H9 (cell line): ENCODE measurements at regions not wholly inside any gene's neighbourhood (a gene's known extent, or its start where the extent isn't known, plus 50 kb on each side); places are given as distances from the start of the nearest gene placed in this dataset.

Experiments used
- DNase-seq: peaks from one replicate; pipeline ENCODE4 v3.0.0-alpha.2; 2017
- H2AFZ ChIP-seq: one replicate; pipeline ENCODE4 v1.6.1; 2013; ENCODE audit warnings: mild to moderate bottlenecking, low read length, control low read depth, moderate library complexity
- H2AK5ac ChIP-seq: 2 replicates; pipeline ENCODE4 v1.6.1; 2013; ENCODE audit warnings: low read length, control low read depth, mixed read lengths; ENCODE audit not compliant: insufficient read length
- H2BK120ac ChIP-seq: one replicate; pipeline ENCODE4 v1.6.1; 2013; ENCODE audit warnings: low read depth, mild to moderate bottlenecking, low read length, control low read depth, inconsistent platforms; ENCODE audit not compliant: poor library complexity, severe bottlenecking
- H2BK12ac ChIP-seq: 2 replicates; pipeline ENCODE4 v1.6.1; 2013; ENCODE audit warnings: low read length, control low read depth, mixed read lengths, low read depth; ENCODE audit not compliant: insufficient read length
- H2BK15ac ChIP-seq: 2 replicates; pipeline ENCODE4 v1.6.1; 2013; ENCODE audit warnings: low read depth, low read length, control low read depth
- H2BK20ac ChIP-seq: one replicate; pipeline ENCODE4 v1.6.1; 2013; ENCODE audit warnings: low read depth, mild to moderate bottlenecking, low read length, control low read depth, inconsistent platforms; ENCODE audit not compliant: poor library complexity, severe bottlenecking
- H2BK5ac ChIP-seq: 2 replicates; pipeline ENCODE4 v1.6.1; 2013; ENCODE audit warnings: low read length, control low read depth, mixed read lengths; ENCODE audit not compliant: insufficient read length
- H3K14ac ChIP-seq: 2 replicates; pipeline ENCODE4 v1.6.1; 2013; ENCODE audit warnings: low read length, control low read depth; ENCODE audit not compliant: insufficient read depth
- H3K18ac ChIP-seq: 2 replicates; pipeline ENCODE4 v1.6.1; 2013; ENCODE audit warnings: low read depth, mild to moderate bottlenecking, mixed read lengths, low read length, control low read depth; ENCODE audit not compliant: insufficient read length
- H3K23ac ChIP-seq: 2 replicates; pipeline ENCODE4 v1.6.1; 2013; ENCODE audit warnings: low read length, control low read depth, mixed read lengths, low read depth; ENCODE audit not compliant: insufficient read length
- H3K23me2 ChIP-seq: 2 replicates; pipeline ENCODE4 v1.6.1; 2013; ENCODE audit warnings: low read depth, mild to moderate bottlenecking, mixed read lengths, low read length, control low read depth; ENCODE audit not compliant: insufficient read length, poor library complexity, severe bottlenecking
- H3K27ac ChIP-seq: 2 replicates; pipeline ENCODE4 v1.5.1; 2013; ENCODE audit warnings: low read length, control low read depth, mixed read lengths, low read depth; ENCODE audit not compliant: insufficient read length
- H3K27me3 ChIP-seq: 2 replicates; pipeline ENCODE4 v1.6.1; 2013; ENCODE audit warnings: low read length, control low read depth, inconsistent platforms; ENCODE audit not compliant: insufficient read depth
- H3K4ac ChIP-seq: 2 replicates; pipeline ENCODE4 v1.6.1; 2013; ENCODE audit warnings: low read depth, mild to moderate bottlenecking, control low read depth, inconsistent platforms, low read length, moderate library complexity
- H3K4me1 ChIP-seq: 2 replicates; pipeline ENCODE4 v1.6.1; 2013; ENCODE audit warnings: low read length, control low read depth, inconsistent platforms; ENCODE audit not compliant: insufficient read depth
- H3K4me2 ChIP-seq: 2 replicates; pipeline ENCODE4 v1.6.1; 2013; ENCODE audit warnings: low read length, control low read depth, mixed read lengths; ENCODE audit not compliant: insufficient read length, insufficient read depth
- H3K56ac ChIP-seq: 2 replicates; pipeline ENCODE4 v1.6.1; 2013; ENCODE audit warnings: low read depth, mild to moderate bottlenecking, mixed read lengths, low read length, control low read depth; ENCODE audit not compliant: insufficient read length
- H3K79me1 ChIP-seq: 2 replicates; pipeline ENCODE4 v1.6.1; 2013; ENCODE audit warnings: low read depth, mild to moderate bottlenecking, moderate library complexity, low read length, control low read depth, inconsistent platforms; ENCODE audit not compliant: insufficient read depth, poor library complexity, severe bottlenecking
- H3K79me2 ChIP-seq: 2 replicates; pipeline ENCODE4 v1.6.1; 2013; ENCODE audit warnings: low read length, control low read depth, inconsistent platforms; ENCODE audit not compliant: insufficient read depth
- H3K9ac ChIP-seq: 2 replicates; pipeline ENCODE4 v1.6.1; 2013; ENCODE audit warnings: low read length, control low read depth, mixed read lengths; ENCODE audit not compliant: insufficient read length; ENCODE audit errors: extremely low read depth
- H3K9me3 ChIP-seq: one replicate; pipeline ENCODE4 v1.6.1; 2013; ENCODE audit warnings: low read depth, low read length, inconsistent platforms; ENCODE audit not compliant: control insufficient read depth
- H3T11ph ChIP-seq: one replicate; pipeline ENCODE4 v1.6.1; 2013; ENCODE audit warnings: mild to moderate bottlenecking, low read length, control low read depth, inconsistent platforms
- H4K20me1 ChIP-seq: one replicate; pipeline ENCODE4 v1.6.1; 2013; ENCODE audit not compliant: control insufficient read depth, insufficient read length, insufficient read depth
- H4K5ac ChIP-seq: 2 replicates; pipeline ENCODE4 v1.6.1; 2013; ENCODE audit warnings: low read depth, mild to moderate bottlenecking, mixed read lengths, low read length, control low read depth; ENCODE audit not compliant: insufficient read length
- H4K8ac ChIP-seq: replicated peaks from 2 replicates; pipeline ENCODE4 v1.6.1; 2013; ENCODE audit warnings: low read length, control low read depth, mixed read lengths, low read depth; ENCODE audit not compliant: insufficient read length
- H4K91ac ChIP-seq: 2 replicates; pipeline ENCODE4 v1.6.1; 2013; ENCODE audit warnings: low read depth, mild to moderate bottlenecking, moderate library complexity, mixed read lengths, low read length, control low read depth; ENCODE audit not compliant: insufficient read length
- H3K27ac Mint-ChIP-seq, 3 experiments: 2 replicates in 2 of 3; 3 replicates in 1 of 3; pipeline ENCODE4 v1.8.0; 2020 to 2021; ENCODE audit warnings: mixed read lengths in 3 of 3, mild to moderate bottlenecking in 1 of 3, moderate library complexity in 1 of 3
- H3K27me3 Mint-ChIP-seq: 2 replicates; pipeline ENCODE4 v1.8.0; 2021; ENCODE audit warnings: low read depth, mild to moderate bottlenecking, moderate library complexity, mixed read lengths
- H3K36me3 Mint-ChIP-seq, 3 experiments: 2 replicates in 2 of 3; 3 replicates in 1 of 3; pipeline ENCODE4 v1.8.0; 2020 to 2021; ENCODE audit warnings: low read depth in 3 of 3, mixed read lengths in 3 of 3; ENCODE audit not compliant: insufficient read depth in 1 of 3
- H3K4me1 Mint-ChIP-seq, 2 experiments: 2 replicates each; pipeline ENCODE4 v1.8.0; 2020; ENCODE audit warnings: mixed read lengths in 2 of 2
- H3K4me3 Mint-ChIP-seq, 2 experiments: 2 replicates in 1 of 2; 3 replicates in 1 of 2; pipeline ENCODE4 v1.8.0; 2020 to 2021; ENCODE audit warnings: mild to moderate bottlenecking in 2 of 2, mixed read lengths in 2 of 2, moderate library complexity in 1 of 2
- H3K9me3 Mint-ChIP-seq, 2 experiments: 2 replicates in 1 of 2; 3 replicates in 1 of 2; pipeline ENCODE4 v1.8.0; 2020; ENCODE audit warnings: mild to moderate bottlenecking in 2 of 2, mixed read lengths in 2 of 2, moderate library complexity in 1 of 2
- CTCF ChIP-seq: fragments of 200-600 bp; sonication (generic); conservative IDR thresholded peaks from 3 replicates; pipeline ENCODE4 v1.8.0; 2021; ENCODE audit warnings: antibody characterized with exemption, mild to moderate bottlenecking
- WGBS: extraction: QIAGEN DNeasy Blood & Tissue Kit; methylation state at CpG from one replicate; pipeline ENCODE4 v1.1.7; 2013; ENCODE audit warnings: missing lambda C conversion rate, low lambda C conversion rate, mixed read lengths; ENCODE audit not compliant: insufficient read length; ENCODE audit errors: extremely low coverage; 5-methylcytosine and 5-hydroxymethylcytosine counted together

GRCh38 chr1:149843431-149844041, 55.8 kb upstream of the BOLA1 start:
- H2BK120ac ChIP-seq, result no peak overlapping the region
- peaks cover 3% of the 10 kb centered on the region for H3K79me1 ChIP-seq
- WGBS, result no CpG with 5 or more reads among the region's 16 CpGs
- no peaks in the 10 kb centered on the region; a peak in 2 of 7 replicates for H3K36me3 Mint-ChIP-seq
- H3K27me3 ChIP-seq, result no peaks in the 10 kb centered on the region
- no peak overlapping the region for H3K23ac ChIP-seq
- no peak overlapping the region for H3K18ac ChIP-seq
- peak overlapping the region; percentile 4; the same call in 1 of the 2 replicates for H3K14ac ChIP-seq
- H3K4me3 Mint-ChIP-seq, result peak overlapping the region; percentile 77 to 91
- H3K4me1 ChIP-seq, result peaks cover 6% of the 10 kb centered on the region; the same call in 1 of the 2 replicates
- no peak overlapping the region for H2AFZ ChIP-seq
- H3K9ac ChIP-seq, result peak overlapping the region; percentile 92
- DNase-seq, result no peak
- no peak overlapping the region for H4K5ac ChIP-seq
- no peak for TF ChIP-seq CTCF
- H3K23me2 ChIP-seq, result no peaks in the 10 kb centered on the region
- no peak overlapping the region for H2BK20ac ChIP-seq
- no peak overlapping the region for H3T11ph ChIP-seq
- no peaks in the 10 kb centered on the region; the same call in 1 of the 2 replicates for H3K27me3 Mint-ChIP-seq
- peak overlapping the region in 2 of 3 experiments; percentile 83 to 93; a peak in 5 of 7 replicates for H3K27ac Mint-ChIP-seq
- H3K9me3 Mint-ChIP-seq, result no peaks in the 10 kb centered on the region
- H3K79me2 ChIP-seq, result peaks cover 15% of the 10 kb centered on the region
- H3K4me1 Mint-ChIP-seq, result peaks cover 37 to 39% of the 10 kb centered on the region in 2 experiments
- no peak overlapping the region for H3K4ac ChIP-seq
- no peaks in the 10 kb centered on the region for H3K9me3 ChIP-seq
- H2AK5ac ChIP-seq, result no peak overlapping the region
- no peak overlapping the region for H3K56ac ChIP-seq
- no peak overlapping the region for H2BK15ac ChIP-seq
- peak overlapping the region; percentile 81 for H3K4me2 ChIP-seq
- H2BK12ac ChIP-seq, result no peak overlapping the region
- no peak overlapping the region for H3K27ac ChIP-seq
- H4K91ac ChIP-seq, result no peak overlapping the region
- H4K20me1 ChIP-seq, result no peaks in the 10 kb centered on the region
- no peak overlapping the region for H2BK5ac ChIP-seq
- H4K8ac ChIP-seq, result no peak overlapping the region
